ENCODE measurements at regions not wholly inside any gene's neighbourhood (a gene's known extent, or its start where the extent isn't known, plus 50 kb on each side); places are given as distances from the start of the nearest gene placed in this dataset.

- TF ChIP-seq RAD21 (IDR thresholded peaks at IDR 0.05; ENCODE audit: low read length) (no peak), SIN3A (IDR thresholded peaks at IDR 0.05; ENCODE audit: borderline replicate concordance, low read depth, low read length) (no peak), CTCF (IDR thresholded peaks at IDR 0.05) (no peak), POLR2AphosphoS5 (IDR thresholded peaks at IDR 0.05; ENCODE audit: low read depth, low read length) (no peak), RFX5 (IDR thresholded peaks at IDR 0.05; ENCODE audit: low read length) (no peak), TAF1 (IDR thresholded peaks at IDR 0.05; ENCODE audit: borderline replicate concordance, low read depth, low read length) (no peak), RXRA (IDR thresholded peaks at IDR 0.05; ENCODE audit: borderline replicate concordance, low read depth) (no peak), PBX3 (IDR thresholded peaks at IDR 0.05) (no peak), CHD2 (IDR thresholded peaks at IDR 0.05; ENCODE audit: low read length, partially characterized antibody) (no peak)
These were observed 190.6 kb downstream of the RAD51AP2 start for GRCh38 chr2:17327649-17328048.
